SHP77 treated with DMSO at 0.1 percent for 48 hours (cell line): ENCODE measurements at regions not wholly inside any gene's neighbourhood (a gene's known extent, or its start where the extent isn't known, plus 50 kb on each side); places are given as distances from the start of the nearest gene placed in this dataset.
"Not testable (repeated sequence)": the region's sequence is repeated elsewhere in the genome, so short reads cannot be mapped to it uniquely, and the experiment has no call there.

ENCODE experiments used
- DNase-seq: peaks from one replicate; lab custom pipeline; 2025; lab: John Stamatoyannopoulos, UW

- DNase-seq, result no peak
Observed at GRCh38 chr1:232713785-232714184, 83.9 kb upstream of the SIPA1L2 start.

- DNase-seq, result no peak
Observed at GRCh38 chr1:232715154-232715553, 85.2 kb upstream of the SIPA1L2 start.

- DNase-seq, result not testable (repeated sequence)
Observed at GRCh38 chr1:232717911-232718310, 87.3 kb upstream of the MAP10 start.

DNA sequence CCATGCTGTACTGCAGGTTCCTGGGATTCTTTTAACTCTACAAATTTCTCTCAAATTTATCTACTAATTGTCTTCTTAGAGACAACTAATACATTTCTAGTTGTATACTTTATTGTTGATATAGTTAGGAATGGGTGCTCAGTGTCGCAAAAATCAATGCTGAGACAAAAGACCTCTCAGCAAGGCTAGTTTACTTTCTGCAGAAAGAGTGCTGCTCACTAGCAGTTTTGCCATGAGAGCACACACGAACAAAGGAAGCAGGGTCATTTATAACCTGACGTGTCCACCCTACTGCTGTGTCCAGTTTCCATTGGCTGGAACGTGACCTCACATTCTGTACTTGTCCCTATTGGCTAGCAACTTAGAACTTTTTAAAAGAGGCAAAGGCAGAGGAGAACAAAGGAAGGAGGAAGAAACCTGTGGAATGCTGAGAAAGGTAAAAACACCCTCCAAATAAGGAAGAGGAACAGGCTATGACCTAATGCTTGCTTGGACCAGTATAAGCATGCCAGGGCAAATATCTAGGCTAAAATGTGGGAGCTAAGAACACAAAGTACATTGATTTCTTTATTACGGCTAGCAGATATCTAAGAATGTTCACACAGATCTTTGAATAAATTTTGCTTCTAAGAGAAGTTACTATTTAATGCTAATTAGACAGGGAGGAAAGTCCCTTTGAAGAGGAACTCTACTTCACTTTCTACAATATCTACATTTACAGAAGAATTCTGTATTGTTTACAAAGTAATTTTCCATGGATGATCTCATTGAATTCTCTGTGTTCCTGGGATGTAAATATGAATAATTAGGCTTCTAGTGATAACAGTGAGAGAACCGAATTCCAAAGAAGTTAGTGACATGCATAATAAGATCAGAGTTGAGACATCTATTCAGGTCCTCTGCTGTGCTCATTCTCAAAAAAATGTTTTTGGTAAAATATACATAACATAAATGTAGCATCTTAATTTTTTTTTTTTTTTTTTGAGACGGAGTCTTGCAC is 86.0 kb upstream of the MAP10 start:
- DNase-seq, result no peak

GRCh38 chr1:232722626-232723025 is 82.6 kb upstream of the MAP10 start:
- no peak for DNase-seq

DNA sequence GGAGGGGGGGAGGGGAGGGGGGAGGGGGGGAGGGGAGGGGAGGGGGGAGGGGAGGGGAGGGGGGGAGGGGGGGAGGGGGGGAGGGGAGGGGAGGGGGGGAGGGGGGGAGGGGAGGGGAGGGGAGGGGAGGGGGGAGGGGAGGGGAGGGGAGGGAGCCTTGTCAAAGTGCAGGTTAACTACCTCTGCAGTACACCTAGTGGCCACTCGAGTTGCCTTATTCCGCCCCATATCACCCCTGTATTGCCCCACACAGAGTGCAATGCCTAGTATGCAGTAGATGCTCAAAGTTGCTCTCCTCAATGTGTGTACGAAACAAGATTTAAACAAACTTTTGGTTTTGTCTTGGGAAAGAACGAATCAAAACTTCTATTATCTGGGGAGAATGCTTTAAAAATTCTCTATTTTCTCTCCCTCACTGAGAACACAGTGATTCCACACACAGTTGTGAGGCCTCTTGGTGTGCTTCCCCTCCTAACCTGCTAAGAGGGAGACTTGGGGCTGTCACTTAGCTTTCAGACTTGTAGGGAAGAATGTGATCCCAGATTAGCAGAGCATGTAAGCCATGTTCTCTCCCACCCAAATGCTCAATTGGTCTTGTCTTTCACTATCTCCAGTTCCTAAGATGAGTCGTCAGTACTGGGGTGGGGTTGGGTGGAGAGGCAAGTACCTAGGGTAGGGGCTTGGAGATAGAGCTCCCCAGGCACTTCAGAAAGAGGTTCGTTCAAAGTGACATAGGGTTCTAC is 79.7 kb upstream of the MAP10 start:
- no peak for DNase-seq

DNA sequence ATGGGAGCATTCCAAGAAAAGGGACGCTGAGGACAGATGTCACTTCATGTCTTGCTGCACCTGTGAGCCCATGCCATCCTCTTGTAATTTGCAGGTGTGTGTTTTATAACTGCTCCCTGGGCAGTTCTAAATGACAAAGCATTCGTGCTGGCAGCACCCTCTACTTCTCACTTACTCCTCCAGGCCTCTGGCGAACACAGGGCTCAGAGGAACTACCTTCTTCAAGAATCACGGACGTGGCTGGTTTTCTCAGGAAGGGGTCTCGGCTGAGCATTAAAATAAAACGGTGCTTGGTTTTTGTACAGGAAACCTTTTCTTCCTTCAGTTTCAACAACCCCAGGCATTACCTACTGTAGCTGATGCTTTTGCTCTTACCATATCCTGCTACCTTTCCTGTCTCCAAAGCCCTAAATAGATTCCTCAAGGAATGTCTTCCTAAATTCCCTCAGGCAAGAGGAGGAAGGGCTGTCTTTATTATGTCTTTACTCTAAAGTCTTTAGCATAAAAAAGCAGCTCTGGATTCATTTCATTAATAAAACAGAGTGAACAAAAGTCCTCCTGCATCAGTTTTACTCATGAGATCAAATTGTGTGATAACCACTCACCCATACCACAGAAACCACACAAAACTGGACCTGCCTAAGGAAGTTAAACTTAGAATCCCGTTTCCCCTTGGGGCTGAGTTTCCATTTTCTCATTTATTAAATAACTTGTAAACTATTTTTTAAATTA is 79.0 kb upstream of the MAP10 start:
- no peak for DNase-seq

- DNase-seq, result no peak
Observed at GRCh38 chr1:232728507-232729263, 76.5 kb upstream of the MAP10 start.

GRCh38 chr1:232732344-232732910 is 72.8 kb upstream of the MAP10 start:
- DNase-seq, result no peak

GRCh38 chr1:232737917-232738316 is 67.3 kb upstream of the MAP10 start:
- DNase-seq, result no peak

GRCh38 chr1:232743999-232744398 is 61.2 kb upstream of the MAP10 start:
- no peak for DNase-seq

- DNase-seq, result no peak
Observed at GRCh38 chr1:232744847-232745246, 60.4 kb upstream of the MAP10 start.

GRCh38 chr1:232745698-232746097 is 59.5 kb upstream of the MAP10 start:
- not testable (repeated sequence) for DNase-seq

DNA sequence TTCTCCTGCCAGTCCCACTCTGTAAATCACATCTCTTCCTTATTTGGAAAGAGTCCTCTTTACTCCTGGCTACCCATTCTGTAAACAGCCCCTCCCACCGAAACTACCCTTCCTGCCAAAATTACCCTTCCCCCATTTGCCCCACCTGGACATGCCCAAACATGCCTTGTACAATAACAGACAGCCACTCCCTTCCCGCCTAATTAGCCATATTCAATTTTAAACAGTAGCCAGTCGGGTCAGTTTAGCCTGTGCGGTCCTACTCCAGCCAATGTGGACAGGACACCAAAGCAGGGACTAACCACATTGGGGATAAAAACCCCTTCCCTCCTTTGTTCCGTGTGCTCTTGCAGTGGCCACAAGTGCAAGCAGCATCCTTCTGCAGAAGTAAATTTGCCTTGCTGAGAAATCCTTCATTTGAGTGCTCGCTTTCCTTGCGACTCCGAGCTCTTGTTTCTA is 56.3 kb upstream of the MAP10 start:
- DNase-seq, result no peak

GRCh38 chr1:232751393-232752140 is 53.6 kb upstream of the MAP10 start:
- no peak for DNase-seq

GRCh38 chr1:232752365-232752764 is 52.9 kb upstream of the MAP10 start:
- no peak for DNase-seq

DNA sequence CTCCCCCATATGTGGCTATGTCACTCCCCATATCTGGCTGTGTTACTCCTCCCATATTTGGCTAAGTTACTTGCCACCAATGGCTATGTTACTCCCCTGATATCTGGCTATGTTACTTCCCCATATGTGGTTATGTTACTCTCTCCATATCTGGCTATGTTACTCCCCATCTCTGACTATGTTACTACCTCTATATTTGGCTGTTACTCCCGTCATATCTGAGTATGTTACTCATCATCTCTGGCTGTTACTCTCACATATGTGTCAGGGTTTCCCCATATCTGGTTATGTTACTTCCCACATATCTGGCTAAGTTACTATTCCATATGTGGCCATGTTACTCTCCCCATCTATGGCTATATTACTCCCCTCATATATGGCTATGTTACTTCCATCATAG is 50.3 kb upstream of the MAP10 start:
- no peak for DNase-seq
